H1 (cell line): ENCODE measurements at regions not wholly inside any gene's neighbourhood (a gene's known extent, or its start where the extent isn't known, plus 50 kb on each side); places are given as distances from the start of the nearest gene placed in this dataset.

Source experiments
- CTCF ChIA-PET: fragments of 300-600 bp; sonication (Branson Sonifier 250); formaldehyde crosslinking; loops from one replicate; lab custom pipeline; 2021; ENCODE audit not compliant: partially characterized antibody; lab: Charles Lee
- POLR2A ChIA-PET: fragments of 300-600 bp; sonication (Branson Sonifier 250); formaldehyde crosslinking; loops from one replicate; lab custom pipeline; 2021; ENCODE audit warnings: inconsistent platforms; ENCODE audit not compliant: partially characterized antibody; lab: Charles Lee
- DNase-seq, 2 experiments: peaks; one replicate each; pipeline versions ENCODE4 v3.0.0 to v3.0.0-alpha.2; 2010 to 2022; ENCODE audit warnings: low spot score in 2 of 2, low read depth in 1 of 2, mixed read lengths in 1 of 2
- FAIRE-seq: peaks from 2 replicates; lab custom pipeline; 2011; peaks lifted over from hg19 to GRCh38; lab: Jason Lieb, UNC
- H2AFZ ChIP-seq: 2 replicates; pipeline ENCODE4 v1.8.1; 2012; ENCODE audit warnings: low read length, inconsistent platforms
- H2AK5ac ChIP-seq: 2 replicates; pipeline ENCODE4 v1.6.1; 2013; ENCODE audit warnings: low read depth, low read length
- H2BK120ac ChIP-seq: replicated peaks from 2 replicates; pipeline ENCODE3; 2013; ENCODE audit warnings: low read depth, low read length, inconsistent platforms
- H2BK12ac ChIP-seq: 2 replicates; pipeline ENCODE4 v1.6.1; 2013; ENCODE audit warnings: low read depth, low read length
- H2BK15ac ChIP-seq: 2 replicates; pipeline ENCODE4 v1.6.1; 2013; ENCODE audit warnings: low read length
- H2BK20ac ChIP-seq: 2 replicates; pipeline ENCODE4 v1.6.1; 2013; ENCODE audit warnings: low read length
- H2BK5ac ChIP-seq: 2 replicates; pipeline ENCODE4 v1.6.1; 2013; ENCODE audit warnings: low read depth, low read length
- H3K14ac ChIP-seq: 2 replicates; pipeline ENCODE4 v1.6.1; 2013; ENCODE audit warnings: inconsistent platforms; ENCODE audit not compliant: insufficient read length
- H3K18ac ChIP-seq: 2 replicates; pipeline ENCODE4 v1.6.1; 2013; ENCODE audit warnings: low read length; ENCODE audit errors: extremely low read depth
- H3K23ac ChIP-seq: 2 replicates; pipeline ENCODE4 v1.6.1; 2013; ENCODE audit warnings: inconsistent platforms; ENCODE audit not compliant: insufficient read length
- H3K23me2 ChIP-seq: 2 replicates; pipeline ENCODE4 v1.6.1; 2013; ENCODE audit warnings: low read depth, low read length
- H3K27ac ChIP-seq: 2 replicates; pipeline ENCODE4 v1.6.1; 2011; ENCODE audit warnings: low read depth, low read length, inconsistent platforms
- H3K27me3 ChIP-seq, 4 experiments: replicated peaks in 1 of 4; 1 replicate in 1 of 4; 2 replicates in 3 of 4; pipeline versions ENCODE4 v1.6.1 to v1.8.1; 2011 to 2013; ENCODE audit warnings: low read length in 3 of 4, mild to moderate bottlenecking in 3 of 4, inconsistent platforms in 2 of 4, mixed read lengths in 2 of 4, moderate library complexity in 1 of 4; ENCODE audit not compliant: control insufficient read depth in 3 of 4, insufficient read depth in 3 of 4; ENCODE audit errors: extremely low read depth in 1 of 4
- H3K36me3 ChIP-seq, 4 experiments: 2 replicates each; pipeline versions ENCODE4 v1.6.1 to v1.8.1; 2011 to 2013; ENCODE audit warnings: mild to moderate bottlenecking in 4 of 4, low read length in 3 of 4, moderate library complexity in 2 of 4, control low read depth in 1 of 4, inconsistent platforms in 1 of 4; ENCODE audit not compliant: insufficient read depth in 4 of 4, control insufficient read depth in 2 of 4
- H3K4ac ChIP-seq: replicated peaks from 2 replicates; pipeline ENCODE3; 2013; ENCODE audit warnings: low read length, low read depth, mixed read lengths, inconsistent platforms; ENCODE audit not compliant: insufficient read length
- H3K4me1 ChIP-seq, 4 experiments: replicated peaks in 1 of 4; 1 replicate in 1 of 4; 2 replicates in 3 of 4; pipeline versions ENCODE4 v1.6.1 to v1.8.1; 2011 to 2013; ENCODE audit warnings: low read length in 3 of 4, inconsistent platforms in 2 of 4, mixed read lengths in 1 of 4; ENCODE audit not compliant: insufficient read depth in 4 of 4, control insufficient read depth in 3 of 4
- H3K4me2 ChIP-seq, 2 experiments: 2 replicates each; pipeline versions ENCODE4 v1.6.1 to v1.8.1; 2011 to 2013; ENCODE audit warnings: low read depth in 2 of 2, low read length in 2 of 2, control low read depth in 1 of 2, inconsistent platforms in 1 of 2, mild to moderate bottlenecking in 1 of 2; ENCODE audit not compliant: insufficient read depth in 1 of 2
- H3K4me3 ChIP-seq, 4 experiments: fragments of 200-600, 300-600 bp in 1 of 4; sonication (generic), shearing (Covaris generic), sonication (Bioruptor Twin) in 1 of 4; 2 replicates each; pipeline versions ENCODE4 v1.5.1 to v1.8.1; 2011 to 2016; ENCODE audit warnings: low read length in 4 of 4, low read depth in 3 of 4, control low read depth in 2 of 4, inconsistent platforms in 2 of 4, mild to moderate bottlenecking in 2 of 4, mixed read lengths in 1 of 4, moderate library complexity in 1 of 4; ENCODE audit not compliant: insufficient read depth in 2 of 4; ENCODE audit errors: extremely low read depth in 1 of 4
- H3K56ac ChIP-seq: replicated peaks from 2 replicates; pipeline ENCODE3; 2013; ENCODE audit warnings: low read depth, mild to moderate bottlenecking, mixed read lengths, low read length, inconsistent platforms; ENCODE audit not compliant: insufficient read length
- H3K79me1 ChIP-seq: 2 replicates; pipeline ENCODE4 v1.6.1; 2013; ENCODE audit warnings: low read depth, low read length, control low read depth
- H3K79me2 ChIP-seq, 2 experiments: 2 replicates each; pipeline versions ENCODE4 v1.6.1 to v1.8.1; 2012 to 2013; ENCODE audit warnings: low read length in 2 of 2, mild to moderate bottlenecking in 2 of 2, inconsistent platforms in 1 of 2; ENCODE audit not compliant: insufficient read depth in 2 of 2, control insufficient read depth in 1 of 2
- H3K9ac ChIP-seq, 4 experiments: replicated peaks in 1 of 4; 1 replicate in 1 of 4; 2 replicates in 3 of 4; pipeline versions ENCODE4 v1.6.1 to v1.8.1; 2011 to 2013; ENCODE audit warnings: low read depth in 3 of 4, low read length in 3 of 4, control low read depth in 2 of 4, mild to moderate bottlenecking in 2 of 4, moderate library complexity in 2 of 4, inconsistent platforms in 1 of 4; ENCODE audit errors: extremely low read depth in 1 of 4
- H3K9me3 ChIP-seq, 2 experiments: 2 replicates each; pipeline versions ENCODE4 v1.6.1 to v1.8.1; 2012 to 2013; ENCODE audit warnings: mild to moderate bottlenecking in 2 of 2, moderate library complexity in 2 of 2, control low read depth in 1 of 2, inconsistent platforms in 1 of 2, low read depth in 1 of 2, low read length in 1 of 2, mixed read lengths in 1 of 2; ENCODE audit not compliant: insufficient read depth in 2 of 2
- H4K20me1 ChIP-seq, 2 experiments: replicated peaks in 1 of 2; 2 replicates each; pipeline versions ENCODE3 to v1.8.1; 2011 to 2013; ENCODE audit warnings: inconsistent platforms in 2 of 2, low read length in 2 of 2, mild to moderate bottlenecking in 1 of 2; ENCODE audit not compliant: insufficient read depth in 2 of 2, control insufficient read depth in 1 of 2
- H4K5ac ChIP-seq: 2 replicates; pipeline ENCODE4 v1.6.1; 2013; ENCODE audit warnings: low read length, low read depth, mixed read lengths, inconsistent platforms; ENCODE audit not compliant: insufficient read length
- H4K8ac ChIP-seq: 2 replicates; pipeline ENCODE4 v1.8.0; 2013; ENCODE audit warnings: mild to moderate bottlenecking, moderate library complexity, low read length, inconsistent platforms; ENCODE audit not compliant: insufficient read depth; ENCODE audit errors: extremely low read depth
- H4K91ac ChIP-seq: replicated peaks from 2 replicates; pipeline ENCODE3; 2013; ENCODE audit warnings: low read length, mixed read lengths, inconsistent platforms; ENCODE audit not compliant: insufficient read length
- ASH2L ChIP-seq: fragments of 200-600, 300-600 bp; sonication (generic); IDR thresholded peaks from one replicate; pipeline ENCODE4 v1.7.1; 2017; ENCODE audit warnings: low read length
- BACH1 ChIP-seq: IDR thresholded peaks from 2 replicates; pipeline ENCODE4 v1.6.1; 2012; ENCODE audit warnings: low read length, improper control_type of control experiment
- CBX8 ChIP-seq: fragments of 300-800, 300-1000 bp; sonication (generic); IDR thresholded peaks from 2 replicates; pipeline ENCODE4 v1.7.1; 2016; ENCODE audit warnings: low read depth, low read length, borderline replicate concordance
- CREB1 ChIP-seq: IDR thresholded peaks from 2 replicates; pipeline ENCODE4 v1.6.1; 2012; ENCODE audit warnings: inconsistent platforms
- EGR1 ChIP-seq: IDR thresholded peaks from 2 replicates; pipeline ENCODE4 v1.6.1; 2011; ENCODE audit warnings: low read depth, low read length, borderline replicate concordance
- HDAC2 ChIP-seq, 2 experiments: fragments of 300-600 bp in 1 of 2; sonication (generic) in 1 of 2; IDR thresholded peaks; 2 replicates each; pipeline ENCODE4 v1.6.1; 2011 to 2012; ENCODE audit warnings: low read depth in 2 of 2, low read length in 2 of 2, mild to moderate bottlenecking in 2 of 2, moderate library complexity in 2 of 2, borderline replicate concordance in 1 of 2, inconsistent platforms in 1 of 2
- HDAC6 ChIP-seq: IDR thresholded peaks from one replicate; pipeline ENCODE4 v1.7.1; 2012; ENCODE audit warnings: low read depth, mild to moderate bottlenecking, inconsistent platforms, low read length, moderate library complexity
- POLR2AphosphoS5 ChIP-seq: IDR thresholded peaks from 2 replicates; pipeline ENCODE4 v1.6.1; 2011; ENCODE audit warnings: low read depth, low read length
- POU5F1 ChIP-seq: IDR thresholded peaks from 2 replicates; pipeline ENCODE4 v1.6.1; 2011; ENCODE audit warnings: low read depth, mild to moderate bottlenecking, low read length, moderate library complexity
- RAD21 ChIP-seq, 2 experiments: IDR thresholded peaks in 1 of 2; conservative IDR thresholded peaks in 1 of 2; 2 replicates each; pipeline ENCODE4 v1.6.1; 2011; ENCODE audit warnings: low read depth in 2 of 2, low read length in 2 of 2, improper control_type of control experiment in 1 of 2, inconsistent platforms in 1 of 2, mild to moderate bottlenecking in 1 of 2, moderate library complexity in 1 of 2
- RXRA ChIP-seq: IDR thresholded peaks from 2 replicates; pipeline ENCODE4 v1.6.1; 2011; ENCODE audit warnings: low read depth, mild to moderate bottlenecking, low read length, moderate library complexity; ENCODE audit not compliant: insufficient read depth
- SIN3A ChIP-seq, 2 experiments: IDR thresholded peaks in 1 of 2; conservative IDR thresholded peaks in 1 of 2; 2 replicates each; pipeline ENCODE4 v1.6.1; 2011 to 2012; ENCODE audit warnings: low read length in 2 of 2, improper control_type of control experiment in 1 of 2, low read depth in 1 of 2, mild to moderate bottlenecking in 1 of 2
- TAF7 ChIP-seq: optimal IDR thresholded peaks from 2 replicates; pipeline ENCODE3; 2011; ENCODE audit warnings: low read depth, mild to moderate bottlenecking, inconsistent platforms, low read length, moderate library complexity, borderline replicate concordance
- WGBS, 2 experiments: shearing (Covaris generic) in 1 of 2; methylation state at CpG; one replicate each; pipeline versions ENCODE4 v1.1.6 to v1.1.7; 2013 to 2015; ENCODE audit warnings: low lambda C conversion rate in 2 of 2, mixed read lengths in 2 of 2, inconsistent platforms in 1 of 2, low coverage in 1 of 2, missing lambda C conversion rate in 1 of 2; ENCODE audit not compliant: insufficient replicate concordance in 2 of 2, insufficient coverage in 1 of 2, insufficient read length in 1 of 2; ENCODE audit errors: extremely low coverage in 1 of 2, missing lambda C conversion rate in 1 of 2; 5-methylcytosine and 5-hydroxymethylcytosine counted together

DNA sequence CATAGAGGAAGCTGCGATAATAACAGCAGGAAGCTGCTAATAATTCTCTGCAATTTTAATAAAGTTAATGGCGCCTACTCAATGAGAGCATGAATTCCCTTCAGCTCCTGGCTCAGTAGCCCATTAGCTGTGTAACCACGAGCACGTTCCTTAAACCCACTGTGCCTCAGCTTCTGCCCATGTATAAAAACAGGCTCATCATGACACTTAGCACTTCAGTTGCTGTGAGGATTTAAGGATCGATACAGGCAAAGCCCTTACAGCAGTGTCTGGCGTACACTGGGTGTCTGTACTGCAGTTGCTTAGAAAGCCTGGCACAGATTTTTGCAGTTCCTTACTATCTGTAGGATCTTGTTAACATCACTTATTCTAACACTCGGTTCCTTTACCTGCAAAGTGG lies 673.4 kb upstream of the ARGLU1 start:
- H3K9me3 ChIP-seq = no peaks in the 10 kb centered on the region
- CTCF ChIA-PET = interaction anchor here (1.2 kb wide), 2 partner anchors 14 to 29 kb away, joined by 3 read pairs; no protein-coding TSS in a partner anchor
- H4K5ac ChIP-seq = no peak overlapping the region
- H3K36me3 ChIP-seq = no peaks in the 10 kb centered on the region
- no peak overlapping the region for H3K9ac ChIP-seq
- no peak overlapping the region for H2BK120ac ChIP-seq
- no peak overlapping the region for H2BK12ac ChIP-seq
- POLR2A ChIA-PET = no interaction called here
- H4K91ac ChIP-seq = no peak overlapping the region
- no peaks in the 10 kb centered on the region for H3K4me1 ChIP-seq
- H2AFZ ChIP-seq = no peak overlapping the region
- H3K23me2 ChIP-seq = no peaks in the 10 kb centered on the region
- H3K79me2 ChIP-seq = no peaks in the 10 kb centered on the region
- H3K79me1 ChIP-seq = no peaks in the 10 kb centered on the region
- no peak for TF ChIP-seq RXRA
- no peak for TF ChIP-seq POU5F1
- TF ChIP-seq POLR2AphosphoS5 = no peak
- TF ChIP-seq HDAC6 = no peak
- TF ChIP-seq ASH2L = no peak
- no peak for TF ChIP-seq EGR1
- TF ChIP-seq CREB1 = no peak
- no peak for TF ChIP-seq RAD21 (IDR thresholded peaks at IDR 0.05 in 1 of 2, conservative IDR thresholded peaks at IDR 0.05 in 1 of 2; ENCODE audit: low read depth in 2 of 2, low read length in 2 of 2)
- TF ChIP-seq BACH1 = no peak
- TF ChIP-seq SIN3A (conservative IDR thresholded peaks at IDR 0.05 in 1 of 2, IDR thresholded peaks at IDR 0.05 in 1 of 2; ENCODE audit: low read depth in 1 of 2, low read length in 2 of 2) = no peak
- TF ChIP-seq HDAC2 (IDR thresholded peaks at IDR 0.05; ENCODE audit: borderline replicate concordance in 1 of 2, low read depth in 2 of 2, low read length in 2 of 2) = no peak
- TF ChIP-seq CBX8 = no peak
- no peak for TF ChIP-seq TAF7
- no peak overlapping the region for H4K8ac ChIP-seq
- H3K23ac ChIP-seq = no peak overlapping the region
- no peak overlapping the region for H2BK20ac ChIP-seq
- H3K4ac ChIP-seq = no peak overlapping the region
- no peak overlapping the region for H2BK5ac ChIP-seq
- 93% methylated on average over 7 of the region's 7 CpGs; no CpG with 5 or more reads in 1 of the 2 experiments for WGBS, 2 experiments
- no peak overlapping the region for H3K18ac ChIP-seq
- DNase-seq (no peak), FAIRE-seq (no peak)
- H3K4me3 ChIP-seq = no peak overlapping the region
- no peaks in the 10 kb centered on the region for H3K27me3 ChIP-seq
- H2AK5ac ChIP-seq = no peak overlapping the region
- no peak overlapping the region for H2BK15ac ChIP-seq
- H4K20me1 ChIP-seq = no peaks in the 10 kb centered on the region
- no peak overlapping the region for H3K4me2 ChIP-seq
- H3K56ac ChIP-seq = no peak overlapping the region
- no peak overlapping the region for H3K27ac ChIP-seq
- no peak overlapping the region for H3K14ac ChIP-seq
